Astrocyte of the spinal cord (primary cell): ENCODE measurements at regions not wholly inside any gene's neighbourhood (a gene's known extent, or its start where the extent isn't known, plus 50 kb on each side); places are given as distances from the start of the nearest gene placed in this dataset.

Source experiments
- DNase-seq: peaks from one replicate; pipeline ENCODE4 v3.0.0; 2011; ENCODE audit warnings: low read depth, low spot score
- H3K4me3 ChIP-seq: 2 replicates; pipeline ENCODE4 v1.5.1; 2011; ENCODE audit warnings: low read depth, mild to moderate bottlenecking, low read length, moderate library complexity
- CTCF ChIP-seq: IDR thresholded peaks from 2 replicates; pipeline ENCODE4 v1.5.1; 2012; ENCODE audit warnings: low read depth, mild to moderate bottlenecking, low read length, inconsistent platforms
- in situ Hi-C: cut with HindIII; loops from 2 replicates; pipeline ENCODE4 v1.10.0; 2017; ENCODE audit warnings: low sequenced_read_pairs

DNA sequence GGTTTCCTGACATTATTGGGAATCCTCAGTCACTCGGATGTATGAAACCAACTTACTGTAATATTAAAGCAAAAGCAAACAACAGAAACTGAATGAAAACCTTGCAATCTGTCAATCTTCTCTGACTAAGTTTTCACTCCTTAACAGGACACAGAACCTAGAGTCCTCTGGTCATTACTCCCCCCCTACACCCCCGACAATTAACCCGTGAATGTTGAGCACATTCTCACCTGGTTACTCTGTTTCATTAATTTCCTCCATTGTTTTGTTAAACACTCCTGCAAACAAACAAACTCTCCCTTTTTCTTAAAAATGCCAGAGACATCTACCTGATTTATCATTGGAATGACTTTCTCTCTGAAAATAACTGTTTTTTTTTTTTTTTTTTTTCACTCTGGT lies 469.0 kb upstream of the PRKX start:
- no peak for TF ChIP-seq CTCF
- no peak for DNase-seq
- in situ Hi-C loops, result no loop called here
- H3K4me3 ChIP-seq, result no peak overlapping the region

DNA sequence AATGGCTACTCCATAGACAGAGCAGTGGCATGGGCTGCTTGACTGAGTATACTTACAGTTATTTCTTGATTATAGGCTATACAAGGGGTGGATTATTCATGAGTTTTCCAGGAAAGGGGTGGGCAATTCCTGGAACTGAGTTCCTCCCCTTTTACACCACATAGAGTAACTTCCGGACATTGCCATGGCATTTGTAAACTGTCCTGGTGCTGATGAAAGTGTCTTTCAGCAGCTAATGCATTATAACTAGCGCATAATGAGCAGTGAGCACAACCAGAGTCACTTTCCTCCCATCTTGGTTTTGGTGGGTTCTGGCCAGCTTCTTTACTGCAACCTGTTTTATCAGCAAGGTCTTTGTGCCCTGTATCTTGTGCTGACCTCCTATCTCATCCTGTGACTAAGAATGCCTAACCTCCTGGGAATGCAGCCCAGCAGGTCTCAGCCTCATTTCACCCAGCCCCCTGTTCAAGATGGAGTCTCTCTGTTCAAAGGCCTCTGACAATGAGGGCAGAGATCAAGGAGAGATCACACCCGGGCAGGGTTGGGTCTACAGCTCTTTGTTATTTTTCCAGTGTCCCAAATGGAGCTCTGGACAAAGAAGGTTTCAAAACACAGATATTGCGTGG lies 468.4 kb upstream of the PRKX start:
- H3K4me3 ChIP-seq, result no peak overlapping the region
- in situ Hi-C loops, result no loop called here
- TF ChIP-seq CTCF, result no peak
- DNase-seq, result no peak

- TF ChIP-seq CTCF, result no peak
- in situ Hi-C loops, result no loop called here
- DNase-seq, result no peak
Measured at GRCh38 chrX:4179031-4179430, 465.6 kb upstream of the PRKX start.

DNA sequence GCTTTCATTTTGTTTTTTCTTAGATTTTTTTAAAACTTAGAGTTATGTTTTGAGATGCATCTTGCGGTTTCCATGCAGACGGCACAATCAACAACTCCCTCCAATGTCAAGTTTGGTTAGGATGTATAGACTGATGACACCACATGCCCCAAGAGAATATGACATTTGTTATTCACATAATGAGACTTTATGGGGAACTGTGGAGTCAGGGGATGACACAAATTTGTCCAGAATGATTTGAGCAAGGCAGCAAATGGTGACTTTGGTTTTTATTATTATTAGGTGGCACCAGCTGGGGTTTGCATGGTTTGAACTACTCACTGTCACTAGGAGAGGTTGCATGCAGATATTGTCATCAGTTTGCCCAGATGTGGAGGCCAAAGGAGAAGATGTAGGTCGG lies 461.8 kb upstream of the PRKX start:
- in situ Hi-C loops, result no loop called here
- TF ChIP-seq CTCF, result no peak
- no peak for DNase-seq
- no peak overlapping the region for H3K4me3 ChIP-seq

More at GRCh38 chrX:4179031-4179430, 465.6 kb upstream of the PRKX start:
- H3K4me3 ChIP-seq, result no peak overlapping the region

DNA sequence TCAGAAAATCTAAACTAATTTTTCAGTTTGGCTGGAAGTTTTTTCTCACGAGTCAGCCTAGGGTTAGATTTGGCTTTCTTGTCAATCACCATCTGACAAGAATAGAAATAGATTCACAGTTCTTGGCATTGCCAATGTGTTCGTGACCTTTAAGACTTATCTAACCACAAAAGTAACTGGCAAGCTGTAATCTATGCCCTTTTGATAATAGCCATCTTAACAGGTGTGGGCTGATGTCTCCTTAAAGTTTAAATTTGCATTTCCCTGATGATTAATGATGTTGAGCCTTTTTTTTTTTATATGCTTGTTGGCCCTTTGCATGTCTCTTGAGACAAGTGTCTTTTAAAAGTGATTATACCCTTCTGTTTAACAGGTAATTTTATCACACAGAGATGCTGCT lies 460.3 kb upstream of the PRKX start:
- DNase-seq, result no peak
- H3K4me3 ChIP-seq, result no peak overlapping the region
- in situ Hi-C loops, result no loop called here
- TF ChIP-seq CTCF, result no peak

- in situ Hi-C loops, result no loop called here
- no peak overlapping the region for H3K4me3 ChIP-seq
- TF ChIP-seq CTCF, result no peak
- no peak for DNase-seq
Measured at GRCh38 chrX:4151798-4152197, 438.3 kb upstream of the PRKX start.

DNA sequence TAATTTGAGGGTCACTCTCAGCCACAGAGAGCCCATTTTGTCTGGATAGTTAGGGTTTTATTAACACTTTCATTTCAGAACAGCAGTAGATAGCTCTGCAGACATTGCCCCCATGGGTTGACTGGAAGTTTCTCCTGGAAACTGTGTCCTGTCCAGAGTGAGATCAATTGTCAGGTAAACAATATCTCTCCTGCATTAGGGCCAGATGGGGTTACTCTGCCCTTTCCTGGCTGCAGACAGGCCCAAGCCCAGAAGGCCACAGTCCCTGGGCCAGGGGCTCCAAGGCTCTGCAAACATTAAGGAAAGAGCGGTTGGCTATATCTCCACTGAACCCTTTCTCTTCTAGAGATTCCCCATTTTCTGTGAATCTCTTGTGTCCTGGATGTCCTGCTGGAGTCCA lies 436.8 kb upstream of the PRKX start:
- DNase-seq, result no peak
- H3K4me3 ChIP-seq, result no peak overlapping the region
- TF ChIP-seq CTCF, result no peak
- in situ Hi-C loops, result no loop called here
